ENCODE measurements at regions not wholly inside any gene's neighbourhood (a gene's known extent, or its start where the extent isn't known, plus 50 kb on each side); places are given as distances from the start of the nearest gene placed in this dataset.

- Histone ChIP-seq H2AFZ (no peak overlapping the region), H3K79me2 (no peaks in the 10 kb centered on the region), H3K9ac (no peak overlapping the region), H3K36me3 (ENCODE audit: control insufficient read depth, insufficient read depth, low read length) (no peaks in the 10 kb centered on the region), H3K27ac (no peak overlapping the region), H3K9me3 (ENCODE audit: control insufficient read depth, low read length) (no peaks in the 10 kb centered on the region), H3K27me3 (ENCODE audit: control insufficient read depth, insufficient read depth, low read length) (no peaks in the 10 kb centered on the region), H3K4me1 (peaks cover 8% of the 10 kb centered on the region), H3K4me3 (ENCODE audit: low read depth, low read length) (no peak overlapping the region), H3K4me2 (ENCODE audit: low read length) (no peak overlapping the region)
- no peak for TF ChIP-seq CTCF (IDR thresholded peaks at IDR 0.05)
Observed at GRCh38 chr20:50295762-50296449, 105.3 kb downstream of the CEBPB start.

- Histone ChIP-seq H3K4me1 (peaks cover 8% of the 10 kb centered on the region), H3K36me3 (ENCODE audit: control insufficient read depth, insufficient read depth, low read length) (no peaks in the 10 kb centered on the region), H3K9ac (no peak overlapping the region), H3K27ac (no peak overlapping the region), H3K4me3 (ENCODE audit: low read depth, low read length) (no peak overlapping the region), H2AFZ (no peak overlapping the region), H3K27me3 (ENCODE audit: control insufficient read depth, insufficient read depth, low read length) (no peaks in the 10 kb centered on the region), H3K4me2 (ENCODE audit: low read length) (no peak overlapping the region), H3K9me3 (ENCODE audit: control insufficient read depth, low read length) (no peaks in the 10 kb centered on the region), H3K79me2 (no peaks in the 10 kb centered on the region)
- TF ChIP-seq CTCF (IDR thresholded peaks at IDR 0.05) = no peak
Observed at GRCh38 chr20:50296450-50297375, 106.1 kb downstream of the CEBPB start.

- Histone ChIP-seq H3K27me3 (ENCODE audit: control insufficient read depth, insufficient read depth, low read length) (no peaks in the 10 kb centered on the region), H3K4me1 (peaks cover 4% of the 10 kb centered on the region), H3K9me3 (ENCODE audit: control insufficient read depth, low read length) (no peaks in the 10 kb centered on the region), H3K4me3 (ENCODE audit: low read depth, low read length) (no peak overlapping the region), H3K79me2 (no peaks in the 10 kb centered on the region), H2AFZ (no peak overlapping the region), H3K27ac (no peak overlapping the region), H3K36me3 (ENCODE audit: control insufficient read depth, insufficient read depth, low read length) (no peaks in the 10 kb centered on the region), H3K9ac (no peak overlapping the region), H3K4me2 (ENCODE audit: low read length) (no peak overlapping the region)
- no peak for TF ChIP-seq CTCF (IDR thresholded peaks at IDR 0.05)
Observed at GRCh38 chr20:50297498-50298376, 107.1 kb downstream of the CEBPB start.

- no peak overlapping the region for H2AFZ ChIP-seq
- H3K9me3 ChIP-seq (ENCODE audit: control insufficient read depth, low read length) = no peaks in the 10 kb centered on the region
- no peaks in the 10 kb centered on the region for H3K36me3 ChIP-seq (ENCODE audit: control insufficient read depth, insufficient read depth, low read length)
- H3K4me1 ChIP-seq = no peaks in the 10 kb centered on the region
- TF ChIP-seq CTCF (IDR thresholded peaks at IDR 0.05) = no peak
- no peak overlapping the region for H3K4me2 ChIP-seq (ENCODE audit: low read length)
- no peaks in the 10 kb centered on the region for H3K79me2 ChIP-seq
- H3K27ac ChIP-seq = no peak overlapping the region
- H3K27me3 ChIP-seq (ENCODE audit: control insufficient read depth, insufficient read depth, low read length) = no peaks in the 10 kb centered on the region
- H3K4me3 ChIP-seq (ENCODE audit: low read depth, low read length) = no peak overlapping the region
- H3K9ac ChIP-seq = no peak overlapping the region
Observed at GRCh38 chr20:50298554-50299324, 108.1 kb downstream of the CEBPB start.

Measured in parathyroid adenoma (tissue), 2 donors.